Tibial nerve (tissue), 4 donors: ENCODE measurements at regions not wholly inside any gene's neighbourhood (a gene's known extent, or its start where the extent isn't known, plus 50 kb on each side); places are given as distances from the start of the nearest gene placed in this dataset.
A peak's percentile ranks its signal among the peaks of the same experiment; 100 is the strongest.

Source experiments
- EP300 ChIP-seq, 2 donors: sonication (generic); formaldehyde crosslinking; IDR thresholded peaks; one replicate each; pipeline ENCODE4 v1.6.1; 2017; ENCODE audit warnings: antibody characterized with exemption in 2 of 2, mild to moderate bottlenecking in 1 of 2
- POLR2A ChIP-seq, 2 donors: fragments of 450-650 bp; IDR thresholded peaks; one replicate each; pipeline ENCODE4 v1.6.1; 2017; ENCODE audit warnings: antibody characterized with exemption in 2 of 2, mild to moderate bottlenecking in 2 of 2, moderate library complexity in 2 of 2
- TF ChIP-seq, protein P1 (sequence below), 5 experiments: fragments of 200-600 bp in 3 of 5; fragments of 450-650 bp in 2 of 5; sonication (generic) in 3 of 5; IDR thresholded peaks; one replicate each; pipeline ENCODE4 v1.5.1; 2016 to 2019; ENCODE audit warnings: antibody characterized with exemption in 5 of 5, mild to moderate bottlenecking in 3 of 5, moderate library complexity in 2 of 5

DNA sequence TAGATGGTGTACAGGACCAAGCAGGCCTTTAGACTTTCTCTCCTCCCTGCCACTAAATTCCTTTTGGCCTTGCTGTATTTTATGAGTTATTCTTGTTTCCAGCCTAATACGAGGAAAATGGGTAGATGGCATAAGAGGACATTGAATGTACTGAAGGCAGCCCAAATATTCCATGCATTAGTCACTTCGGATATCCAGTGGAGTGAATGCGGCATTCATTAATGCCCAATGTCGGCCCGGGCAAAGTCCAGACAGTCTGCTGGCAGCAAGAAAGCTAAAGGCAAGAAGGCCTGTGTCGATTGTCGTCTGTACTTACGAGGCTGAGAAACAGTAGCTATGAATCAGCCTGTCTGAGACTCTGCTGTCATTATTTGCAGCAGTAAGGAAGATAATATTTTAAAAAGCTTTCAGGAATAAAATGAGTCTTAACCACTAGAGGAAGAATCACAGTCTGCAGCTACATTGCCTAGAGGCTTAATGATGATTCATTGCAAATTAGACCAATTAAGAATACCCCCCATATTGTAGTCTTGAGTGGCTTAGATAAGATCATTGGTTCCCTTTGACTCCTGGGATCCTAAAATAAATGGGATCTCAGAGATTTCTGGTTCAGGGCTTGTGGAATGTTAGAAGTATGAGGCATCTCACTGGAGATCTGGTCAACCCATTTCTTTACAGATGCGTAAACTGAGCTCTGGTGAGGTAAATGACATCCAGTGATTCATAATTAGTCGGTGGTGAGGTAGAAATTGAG lies 534.1 kb upstream of the JAG1 start:
- TF ChIP-seq, protein P1, sequence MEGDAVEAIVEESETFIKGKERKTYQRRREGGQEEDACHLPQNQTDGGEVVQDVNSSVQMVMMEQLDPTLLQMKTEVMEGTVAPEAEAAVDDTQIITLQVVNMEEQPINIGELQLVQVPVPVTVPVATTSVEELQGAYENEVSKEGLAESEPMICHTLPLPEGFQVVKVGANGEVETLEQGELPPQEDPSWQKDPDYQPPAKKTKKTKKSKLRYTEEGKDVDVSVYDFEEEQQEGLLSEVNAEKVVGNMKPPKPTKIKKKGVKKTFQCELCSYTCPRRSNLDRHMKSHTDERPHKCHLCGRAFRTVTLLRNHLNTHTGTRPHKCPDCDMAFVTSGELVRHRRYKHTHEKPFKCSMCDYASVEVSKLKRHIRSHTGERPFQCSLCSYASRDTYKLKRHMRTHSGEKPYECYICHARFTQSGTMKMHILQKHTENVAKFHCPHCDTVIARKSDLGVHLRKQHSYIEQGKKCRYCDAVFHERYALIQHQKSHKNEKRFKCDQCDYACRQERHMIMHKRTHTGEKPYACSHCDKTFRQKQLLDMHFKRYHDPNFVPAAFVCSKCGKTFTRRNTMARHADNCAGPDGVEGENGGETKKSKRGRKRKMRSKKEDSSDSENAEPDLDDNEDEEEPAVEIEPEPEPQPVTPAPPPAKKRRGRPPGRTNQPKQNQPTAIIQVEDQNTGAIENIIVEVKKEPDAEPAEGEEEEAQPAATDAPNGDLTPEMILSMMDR (IDR thresholded peaks at IDR 0.05) = no peak
- no peak for TF ChIP-seq POLR2A (IDR thresholded peaks at IDR 0.05)
- peak in 1 of 2 donors; percentile 47 for TF ChIP-seq EP300 (IDR thresholded peaks at IDR 0.05)
